Upper lobe of right lung (tissue), 1 donor: ENCODE measurements at regions not wholly inside any gene's neighbourhood (a gene's known extent, or its start where the extent isn't known, plus 50 kb on each side); places are given as distances from the start of the nearest gene placed in this dataset.
"Not testable (repeated sequence)": the region's sequence is repeated elsewhere in the genome, so short reads cannot be mapped to it uniquely, and the experiment has no call there.

Experiments used
- ATAC-seq: fragments of 200-7000 bp; cut with Tn5 transposase; one replicate; pipeline ENCODE4 v1.9.1; 2020; ENCODE audit warnings: mild to moderate bottlenecking, moderate library complexity
- DNase-seq: peaks from one replicate; pipeline ENCODE4 v3.0.0-alpha.2; 2020
- H3K27ac ChIP-seq: fragments of 200-600 bp; one replicate; pipeline ENCODE4 v1.8.0; 2022
- H3K27me3 ChIP-seq: fragments of 200-600 bp; one replicate; pipeline ENCODE4 v1.8.0; 2022; ENCODE audit warnings: mild to moderate bottlenecking
- H3K36me3 ChIP-seq: fragments of 200-600 bp; one replicate; pipeline ENCODE4 v1.8.0; 2022
- H3K4me1 ChIP-seq: fragments of 200-600 bp; one replicate; pipeline ENCODE4 v1.8.0; 2022
- H3K4me3 ChIP-seq: fragments of 200-600 bp; one replicate; pipeline ENCODE4 v1.8.0; 2022; ENCODE audit warnings: mild to moderate bottlenecking
- H3K9me3 ChIP-seq: fragments of 200-600 bp; one replicate; pipeline ENCODE4 v1.8.0; 2022
- intact Hi-C: fragments of 100-400 bp; cut with DNase I; formaldehyde crosslinking; loops from one replicate; pipeline ENCODE4 v1.11.0; 2022
- TF ChIP-seq, protein P1 (sequence below): fragments of 200-600 bp; IDR thresholded peaks from one replicate; pipeline ENCODE4 v1.8.0; 2022; ENCODE audit warnings: antibody characterized with exemption
- donor health status: DM: no; HTN: yes; CAD: no; lungs with severe emphysema.

DNA sequence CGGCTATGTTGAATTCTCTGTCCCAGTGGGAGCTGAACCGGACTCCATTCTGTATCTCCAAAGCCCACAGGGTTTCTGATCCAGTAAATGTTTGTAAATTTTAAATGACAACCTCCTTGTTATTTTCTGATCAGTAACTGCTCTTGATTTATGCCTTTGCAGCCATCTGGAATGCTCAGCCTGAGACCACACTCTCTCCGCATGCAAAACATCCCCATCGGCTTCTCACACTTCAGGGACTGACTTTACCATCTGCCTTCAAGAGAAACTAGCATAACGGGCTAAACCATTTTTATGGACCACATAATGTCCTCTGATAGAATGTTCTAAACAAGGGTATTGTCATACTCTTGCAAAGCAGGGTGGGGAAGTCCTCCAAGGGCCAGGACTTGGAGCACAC lies 94.5 kb upstream of the FOXQ1 start:
- Histone ChIP-seq H3K36me3 (no peaks in the 10 kb centered on the region), H3K4me3 (no peak overlapping the region), H3K27ac (no peak overlapping the region), H3K27me3 (no peaks in the 10 kb centered on the region), H3K9me3 (no peaks in the 10 kb centered on the region), H3K4me1 (no peaks in the 10 kb centered on the region)
- no peak for ATAC-seq
- TF ChIP-seq, protein P1, sequence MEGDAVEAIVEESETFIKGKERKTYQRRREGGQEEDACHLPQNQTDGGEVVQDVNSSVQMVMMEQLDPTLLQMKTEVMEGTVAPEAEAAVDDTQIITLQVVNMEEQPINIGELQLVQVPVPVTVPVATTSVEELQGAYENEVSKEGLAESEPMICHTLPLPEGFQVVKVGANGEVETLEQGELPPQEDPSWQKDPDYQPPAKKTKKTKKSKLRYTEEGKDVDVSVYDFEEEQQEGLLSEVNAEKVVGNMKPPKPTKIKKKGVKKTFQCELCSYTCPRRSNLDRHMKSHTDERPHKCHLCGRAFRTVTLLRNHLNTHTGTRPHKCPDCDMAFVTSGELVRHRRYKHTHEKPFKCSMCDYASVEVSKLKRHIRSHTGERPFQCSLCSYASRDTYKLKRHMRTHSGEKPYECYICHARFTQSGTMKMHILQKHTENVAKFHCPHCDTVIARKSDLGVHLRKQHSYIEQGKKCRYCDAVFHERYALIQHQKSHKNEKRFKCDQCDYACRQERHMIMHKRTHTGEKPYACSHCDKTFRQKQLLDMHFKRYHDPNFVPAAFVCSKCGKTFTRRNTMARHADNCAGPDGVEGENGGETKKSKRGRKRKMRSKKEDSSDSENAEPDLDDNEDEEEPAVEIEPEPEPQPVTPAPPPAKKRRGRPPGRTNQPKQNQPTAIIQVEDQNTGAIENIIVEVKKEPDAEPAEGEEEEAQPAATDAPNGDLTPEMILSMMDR = no peak
- intact Hi-C loops = no loop called here
- DNase-seq = no peak

DNA sequence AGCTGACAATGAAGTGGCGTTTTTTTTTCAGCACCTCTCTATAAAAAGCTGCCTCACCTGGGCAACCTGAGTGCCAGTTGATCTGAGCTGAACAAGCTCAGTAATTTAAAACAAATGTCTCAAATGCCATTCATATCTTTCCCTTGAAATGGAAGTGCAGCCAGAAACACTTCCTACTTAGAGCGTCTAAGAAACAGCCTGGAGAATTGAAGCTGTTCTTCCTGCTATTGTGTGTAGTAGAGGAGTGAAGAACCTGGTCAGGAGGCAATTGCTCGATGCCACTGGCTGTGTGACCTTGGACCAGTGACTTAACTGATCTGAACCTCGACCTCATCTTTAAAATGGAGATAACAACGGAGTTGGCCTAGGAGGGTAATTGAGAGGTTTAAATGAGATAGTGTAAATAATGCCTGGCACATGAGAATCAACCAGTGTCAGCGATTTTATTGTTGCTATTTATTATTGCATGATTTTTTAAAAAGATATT lies 95.4 kb upstream of the FOXQ1 start:
- no peaks in the 10 kb centered on the region for H3K27me3 ChIP-seq
- TF ChIP-seq, protein P1 = no peak
- DNase-seq = no peak
- no peak overlapping the region for H3K4me3 ChIP-seq
- H3K4me1 ChIP-seq = no peaks in the 10 kb centered on the region
- H3K9me3 ChIP-seq = no peaks in the 10 kb centered on the region
- no peaks in the 10 kb centered on the region for H3K36me3 ChIP-seq
- H3K27ac ChIP-seq = no peak overlapping the region
- ATAC-seq = peak; percentile 66
- intact Hi-C loops = no loop called here

DNA sequence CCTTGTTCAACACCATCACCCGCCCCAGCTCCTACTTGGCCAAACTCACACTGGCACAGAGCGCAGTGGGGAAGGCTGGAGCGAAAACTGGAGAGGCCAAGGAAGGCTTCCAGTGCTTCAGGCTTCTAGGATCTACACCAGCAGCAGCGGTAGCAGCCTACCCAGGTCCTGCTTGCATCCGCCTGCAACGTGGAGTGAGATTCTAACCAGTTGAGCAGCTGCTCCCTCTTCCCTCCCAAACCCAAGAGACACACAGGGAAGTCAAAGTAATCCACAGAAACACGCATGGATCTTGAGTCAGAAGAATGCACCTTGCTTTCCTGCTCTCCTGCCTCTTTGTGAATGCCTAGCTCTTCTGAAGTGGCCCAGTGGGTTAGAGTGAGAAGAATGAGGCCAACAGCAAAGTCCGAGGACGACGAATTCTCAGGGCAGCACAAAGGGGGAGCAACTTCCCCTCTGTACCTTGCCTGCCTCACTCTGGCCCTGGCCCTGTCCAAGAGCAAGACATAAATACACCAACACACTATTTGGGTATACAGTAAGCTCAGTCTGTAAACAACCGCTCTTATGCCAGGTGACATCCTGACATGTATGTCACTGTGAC lies 95.9 kb upstream of the FOXQ1 start:
- H3K9me3 ChIP-seq = no peaks in the 10 kb centered on the region
- H3K27ac ChIP-seq = no peak overlapping the region
- DNase-seq (no peak), ATAC-seq (peak; percentile 67)
- no peaks in the 10 kb centered on the region for H3K27me3 ChIP-seq
- TF ChIP-seq, protein P1 = no peak
- H3K36me3 ChIP-seq = no peaks in the 10 kb centered on the region
- no peaks in the 10 kb centered on the region for H3K4me1 ChIP-seq
- intact Hi-C loops = no loop called here
- H3K4me3 ChIP-seq = no peak overlapping the region

DNA sequence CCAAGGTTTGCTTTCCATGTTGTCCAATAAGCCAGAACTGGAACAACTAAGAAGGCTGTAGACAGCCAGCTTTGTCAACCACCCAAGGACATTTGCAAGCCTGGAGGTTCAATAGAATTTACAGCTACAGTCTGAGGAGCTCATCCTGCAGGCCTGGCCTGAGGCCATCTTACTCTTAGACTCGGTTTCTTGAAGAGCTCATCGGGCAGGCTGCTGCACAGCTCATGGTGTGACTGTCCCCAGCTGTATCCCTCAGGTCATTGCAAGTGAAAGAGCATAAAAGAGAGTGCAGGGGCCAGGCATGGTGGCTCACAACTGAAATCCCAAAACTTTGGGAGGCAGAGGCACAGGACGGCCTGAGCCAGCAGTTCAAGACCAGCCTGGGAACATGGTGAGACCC lies 96.9 kb upstream of the FOXQ1 start:
- no peaks in the 10 kb centered on the region for H3K36me3 ChIP-seq
- no peak overlapping the region for H3K4me3 ChIP-seq
- ATAC-seq = no peak
- TF ChIP-seq, protein P1 = no peak
- H3K27ac ChIP-seq = no peak overlapping the region
- DNase-seq = no peak
- H3K9me3 ChIP-seq = no peaks in the 10 kb centered on the region
- intact Hi-C loops = no loop called here
- H3K27me3 ChIP-seq = no peaks in the 10 kb centered on the region
- no peaks in the 10 kb centered on the region for H3K4me1 ChIP-seq

DNA sequence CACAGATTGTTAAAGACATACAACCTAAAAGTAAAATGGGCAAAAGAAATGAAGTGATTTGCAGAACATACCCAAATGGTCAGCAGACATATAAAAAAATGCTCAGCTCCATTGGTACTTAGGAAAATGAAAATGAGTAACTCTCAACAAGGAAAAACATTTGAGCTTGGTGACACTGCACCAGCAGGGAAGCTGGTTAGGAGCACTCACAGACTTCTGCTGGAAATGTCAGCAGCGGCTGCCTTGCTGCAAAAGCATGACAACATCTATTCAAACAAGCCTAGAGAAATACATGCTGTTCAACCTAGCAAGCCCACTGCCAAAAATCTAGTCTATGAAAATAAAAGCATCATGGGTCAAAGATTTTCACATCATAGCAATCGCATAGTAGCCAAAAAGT lies 99.0 kb upstream of the FOXQ1 start:
- H3K27ac ChIP-seq = no peak overlapping the region
- DNase-seq = no peak
- no peaks in the 10 kb centered on the region for H3K36me3 ChIP-seq
- no peaks in the 10 kb centered on the region for H3K27me3 ChIP-seq
- H3K9me3 ChIP-seq = no peaks in the 10 kb centered on the region
- H3K4me1 ChIP-seq = no peaks in the 10 kb centered on the region
- TF ChIP-seq, protein P1 = no peak
- intact Hi-C loops = no loop called here
- H3K4me3 ChIP-seq = no peak overlapping the region
- ATAC-seq = no peak

DNA sequence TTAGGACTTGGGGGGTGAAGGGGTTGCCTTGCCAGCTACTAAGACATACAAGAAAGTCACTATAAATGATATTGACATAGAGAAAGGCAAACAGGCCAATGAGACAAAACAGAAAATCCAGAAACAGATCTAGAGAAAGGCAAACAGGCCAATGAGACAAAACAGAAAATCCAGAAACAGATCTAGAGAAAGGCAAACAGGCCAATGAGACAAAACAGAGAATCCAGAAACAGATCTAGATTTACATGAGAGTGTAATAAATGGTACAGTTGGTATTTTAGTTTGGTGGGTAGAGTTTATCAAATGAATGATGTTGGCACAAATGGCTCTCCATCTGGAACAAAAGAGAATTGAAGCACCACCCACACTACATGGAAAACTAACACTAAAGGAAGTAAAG lies 99.8 kb upstream of the FOXQ1 start:
- H3K4me1 ChIP-seq, H3K36me3 ChIP-seq, H3K9me3 ChIP-seq, H3K27ac ChIP-seq, H3K4me3 ChIP-seq, ATAC-seq, intact Hi-C loops, H3K27me3 ChIP-seq, DNase-seq: not testable (repeated sequence)

DNA sequence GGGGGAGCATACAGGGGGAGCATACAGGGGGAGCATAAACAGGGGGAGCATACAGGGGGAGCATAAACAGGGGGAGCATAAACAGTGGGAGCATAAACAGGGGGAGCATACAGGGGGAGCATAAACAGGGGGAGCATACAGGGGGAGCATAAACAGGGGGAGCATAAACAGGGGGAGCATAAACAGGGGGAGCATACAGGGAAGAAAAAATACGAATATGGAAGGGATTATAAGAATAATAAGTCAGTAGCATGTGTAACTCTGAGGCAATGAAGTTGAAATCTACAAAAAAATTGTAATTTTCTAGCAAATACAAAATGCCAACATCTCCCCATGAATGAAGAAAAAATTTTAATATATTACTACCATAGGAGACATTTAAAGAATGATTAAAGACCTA lies 101.3 kb upstream of the FOXQ1 start:
- H3K36me3 ChIP-seq, intact Hi-C loops, H3K4me3 ChIP-seq, H3K9me3 ChIP-seq, ATAC-seq, H3K27me3 ChIP-seq, DNase-seq, H3K4me1 ChIP-seq, H3K27ac ChIP-seq: not testable (repeated sequence)
